ENCODE measurements at regions not wholly inside any gene's neighbourhood (a gene's known extent, or its start where the extent isn't known, plus 50 kb on each side); places are given as distances from the start of the nearest gene placed in this dataset.
A peak's percentile ranks its signal among the peaks of the same experiment; 100 is the strongest.

DNA sequence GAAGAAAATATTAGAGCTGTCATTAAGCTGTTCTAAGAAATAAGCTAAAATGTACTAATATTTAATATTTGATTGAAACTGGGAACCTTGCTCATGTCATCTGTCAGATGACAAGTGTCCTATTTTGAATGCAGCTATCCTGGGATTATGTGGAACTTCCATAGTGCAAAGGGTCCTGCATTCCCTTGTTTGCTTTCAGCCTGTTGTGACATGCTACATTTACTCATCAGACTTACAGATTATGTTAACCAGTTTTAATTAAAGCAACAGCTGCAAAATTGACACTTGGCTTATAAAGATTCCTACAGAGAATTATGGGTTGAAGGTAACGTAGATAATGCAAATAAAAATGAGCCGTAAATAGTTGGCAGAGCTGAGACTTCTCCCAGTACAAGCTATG, 458.4 kb upstream of the RGS6 start:
- WGBS (ENCODE audit: insufficient coverage, low coverage, low lambda C conversion rate, missing lambda C conversion rate), result 93% methylated on average over 2 of the region's 2 CpGs
- Histone ChIP-seq H3K27ac (no peak overlapping the region), H3K36me3 (no peaks in the 10 kb centered on the region), H3K4me3 (no peak overlapping the region), H3K27me3 (no peaks in the 10 kb centered on the region), H3K9me3 (no peaks in the 10 kb centered on the region), H3K4me1 (no peaks in the 10 kb centered on the region)
- DNase-seq (no peak), ATAC-seq (no peak)
- intact Hi-C loops (cut with DNase I), result no loop called here
- TF ChIP-seq, protein P1, sequence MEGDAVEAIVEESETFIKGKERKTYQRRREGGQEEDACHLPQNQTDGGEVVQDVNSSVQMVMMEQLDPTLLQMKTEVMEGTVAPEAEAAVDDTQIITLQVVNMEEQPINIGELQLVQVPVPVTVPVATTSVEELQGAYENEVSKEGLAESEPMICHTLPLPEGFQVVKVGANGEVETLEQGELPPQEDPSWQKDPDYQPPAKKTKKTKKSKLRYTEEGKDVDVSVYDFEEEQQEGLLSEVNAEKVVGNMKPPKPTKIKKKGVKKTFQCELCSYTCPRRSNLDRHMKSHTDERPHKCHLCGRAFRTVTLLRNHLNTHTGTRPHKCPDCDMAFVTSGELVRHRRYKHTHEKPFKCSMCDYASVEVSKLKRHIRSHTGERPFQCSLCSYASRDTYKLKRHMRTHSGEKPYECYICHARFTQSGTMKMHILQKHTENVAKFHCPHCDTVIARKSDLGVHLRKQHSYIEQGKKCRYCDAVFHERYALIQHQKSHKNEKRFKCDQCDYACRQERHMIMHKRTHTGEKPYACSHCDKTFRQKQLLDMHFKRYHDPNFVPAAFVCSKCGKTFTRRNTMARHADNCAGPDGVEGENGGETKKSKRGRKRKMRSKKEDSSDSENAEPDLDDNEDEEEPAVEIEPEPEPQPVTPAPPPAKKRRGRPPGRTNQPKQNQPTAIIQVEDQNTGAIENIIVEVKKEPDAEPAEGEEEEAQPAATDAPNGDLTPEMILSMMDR (IDR thresholded peaks at IDR 0.05), result no peak
- no peak for TF ChIP-seq POLR2A (IDR thresholded peaks at IDR 0.05)

DNA sequence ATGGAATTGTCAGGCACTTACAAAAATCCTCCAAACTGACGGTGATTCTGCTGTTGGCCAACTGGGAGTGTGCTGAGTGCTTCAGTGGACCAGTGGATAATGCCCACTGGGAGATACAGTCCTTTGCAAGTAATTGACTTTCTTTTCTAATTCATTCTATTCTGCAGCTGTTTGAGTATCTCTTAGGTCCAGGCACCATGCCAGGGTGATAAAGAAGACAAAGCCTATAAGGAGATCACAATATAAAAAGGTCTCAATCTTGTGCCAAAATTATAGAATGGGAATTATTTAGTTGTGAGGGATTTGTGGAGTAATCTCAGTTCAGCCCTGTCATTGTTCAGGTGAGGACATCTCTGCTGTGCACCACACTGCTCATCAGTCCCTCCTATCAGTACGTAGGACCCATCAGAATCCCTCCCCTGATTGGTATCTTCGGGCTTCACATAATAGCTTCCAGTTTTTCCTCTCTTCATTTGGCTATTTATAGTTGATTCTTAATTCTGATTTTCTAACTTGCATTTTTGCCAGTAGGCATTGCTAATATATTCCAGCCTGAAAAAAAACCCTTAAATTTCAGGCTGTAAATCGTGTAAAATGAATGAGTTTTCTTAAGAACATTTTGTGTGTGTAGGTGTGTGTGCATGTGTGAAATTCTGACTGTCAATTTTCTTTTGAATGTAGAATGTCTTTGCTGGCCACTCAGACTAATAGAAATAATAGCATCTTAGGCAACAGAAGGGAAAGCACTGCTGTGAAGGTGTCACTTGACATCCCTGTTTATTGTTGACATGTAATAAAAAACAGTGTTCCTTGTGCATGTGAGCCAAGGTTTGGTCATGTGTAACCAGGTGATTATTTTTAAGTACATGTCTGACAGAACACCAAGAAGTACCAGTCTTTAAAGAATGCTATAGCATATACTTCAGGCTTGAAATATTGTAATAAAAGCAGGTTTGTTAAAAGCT, 457.6 kb upstream of the RGS6 start:
- H3K4me3 ChIP-seq, result no peak overlapping the region
- ATAC-seq, result no peak
- WGBS (ENCODE audit: insufficient coverage, low coverage, low lambda C conversion rate, missing lambda C conversion rate), result 81% methylated on average over 3 of the region's 4 CpGs

DNA sequence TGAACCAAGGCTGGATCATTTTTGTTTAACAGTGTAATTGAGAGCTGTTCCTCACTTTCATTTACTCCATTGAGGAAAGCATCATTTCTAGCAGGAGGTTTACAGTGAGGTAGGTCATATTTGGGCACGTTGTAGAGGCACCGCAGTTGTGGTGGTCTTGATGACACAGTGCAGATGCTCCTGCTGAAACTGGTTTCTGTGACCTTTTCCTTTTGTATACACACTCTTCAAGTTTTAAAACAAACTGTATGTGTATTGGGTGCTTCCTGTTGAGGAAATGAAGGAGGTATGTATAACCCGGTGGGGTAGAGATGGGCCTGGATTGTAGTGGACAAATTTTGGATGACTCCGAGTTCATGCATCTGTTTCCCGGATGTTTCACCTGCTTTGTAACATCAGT, 456.3 kb upstream of the RGS6 start:
- H3K4me3 ChIP-seq, result no peak overlapping the region
- ATAC-seq (no peak), DNase-seq (no peak)
- H3K36me3 ChIP-seq, result no peaks in the 10 kb centered on the region
- H3K9me3 ChIP-seq, result no peaks in the 10 kb centered on the region
- intact Hi-C loops (cut with DNase I), result no loop called here
- no peaks in the 10 kb centered on the region for H3K4me1 ChIP-seq
- 74% methylated on average over 5 of the region's 5 CpGs for WGBS (ENCODE audit: insufficient coverage, low coverage, low lambda C conversion rate, missing lambda C conversion rate)
- TF ChIP-seq POLR2A (IDR thresholded peaks at IDR 0.05), result no peak
- TF ChIP-seq, protein P1 (IDR thresholded peaks at IDR 0.05), result no peak
- no peak overlapping the region for H3K27ac ChIP-seq
- no peaks in the 10 kb centered on the region for H3K27me3 ChIP-seq

More for the DNA sequence above, 457.6 kb upstream of the RGS6 start:
- H3K9me3 ChIP-seq, result no peaks in the 10 kb centered on the region
- TF ChIP-seq, protein P1 (IDR thresholded peaks at IDR 0.05), result no peak
- TF ChIP-seq POLR2A (IDR thresholded peaks at IDR 0.05), result no peak
- no peaks in the 10 kb centered on the region for H3K4me1 ChIP-seq
- no peak overlapping the region for H3K27ac ChIP-seq
- no peaks in the 10 kb centered on the region for H3K27me3 ChIP-seq
- DNase-seq, result no peak
- intact Hi-C loops (cut with DNase I), result no loop called here
- no peaks in the 10 kb centered on the region for H3K36me3 ChIP-seq

DNA sequence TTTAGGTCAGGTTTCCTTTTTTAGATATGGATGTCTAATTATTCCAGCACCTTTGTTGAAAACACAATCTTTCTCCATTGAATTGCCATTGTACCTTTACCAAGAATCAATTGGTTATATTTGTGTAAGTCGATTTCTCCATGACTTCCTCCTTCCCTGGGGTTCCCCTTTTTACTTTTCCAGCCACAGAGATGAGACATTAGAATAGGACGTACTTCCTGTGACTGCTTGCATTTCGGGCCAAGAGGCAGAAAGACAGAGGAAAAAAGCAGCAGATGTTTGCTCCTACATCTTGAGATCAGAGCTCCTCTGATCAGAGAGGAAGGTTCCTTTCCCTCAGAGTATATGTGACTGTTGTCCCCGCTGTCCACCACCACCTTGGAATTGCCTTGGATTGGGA, 453.7 kb upstream of the RGS6 start:
- Histone ChIP-seq H3K4me3 (no peak overlapping the region), H3K4me1 (no peaks in the 10 kb centered on the region), H3K27ac (no peak overlapping the region), H3K36me3 (no peaks in the 10 kb centered on the region), H3K9me3 (no peaks in the 10 kb centered on the region), H3K27me3 (no peaks in the 10 kb centered on the region)
- DNase-seq, result no peak
- intact Hi-C loops (cut with DNase I), result no loop called here
- whole genome bisulfite sequencing (ENCODE audit: insufficient coverage, low coverage, low lambda C conversion rate, missing lambda C conversion rate), result 40% methylated on average over 4 of the region's 4 CpGs
- TF ChIP-seq POLR2A (IDR thresholded peaks at IDR 0.05), result no peak
- TF ChIP-seq, protein P1 (IDR thresholded peaks at IDR 0.05), result no peak
- peak; percentile 27 to 64 (median 52) for ATAC-seq

Data from right lobe of liver (tissue), 6 donors.